ENCODE measurements at regions not wholly inside any gene's neighbourhood (a gene's known extent, or its start where the extent isn't known, plus 50 kb on each side); places are given as distances from the start of the nearest gene placed in this dataset.

- in situ Hi-C loops (cut with HindIII; ENCODE audit: low sequenced_read_pairs), result no loop called here
- no peak for DNase-seq (ENCODE audit: low read depth, low spot score)
- no peak for TF ChIP-seq CTCF (IDR thresholded peaks at IDR 0.05; ENCODE audit: low read depth, low read length)
- H3K4me3 ChIP-seq (ENCODE audit: low read depth, low read length), result no peak overlapping the region
Measured at GRCh38 chr7:32178677-32179366, 108.6 kb upstream of the PDE1C start.

- TF ChIP-seq CTCF (IDR thresholded peaks at IDR 0.05; ENCODE audit: low read depth, low read length), result no peak
- H3K4me3 ChIP-seq (ENCODE audit: low read depth, low read length), result no peak overlapping the region
- DNase-seq (ENCODE audit: low read depth, low spot score), result no peak
- in situ Hi-C loops (cut with HindIII; ENCODE audit: low sequenced_read_pairs), result no loop called here
Measured at GRCh38 chr7:32177232-32177631, 107.0 kb upstream of the PDE1C start.

- no peak for TF ChIP-seq CTCF (IDR thresholded peaks at IDR 0.05; ENCODE audit: low read depth, low read length)
- no peak for DNase-seq (ENCODE audit: low read depth, low spot score)
- in situ Hi-C loops (cut with HindIII; ENCODE audit: low sequenced_read_pairs), result no loop called here
- H3K4me3 ChIP-seq (ENCODE audit: low read depth, low read length), result no peak overlapping the region
Measured at GRCh38 chr7:32175099-32175498, 104.9 kb upstream of the PDE1C start.

GRCh38 chr7:32171248-32171647 lies 101.0 kb upstream of the PDE1C start:
- in situ Hi-C loops (cut with HindIII; ENCODE audit: low sequenced_read_pairs), result no loop called here
- no peak for TF ChIP-seq CTCF (IDR thresholded peaks at IDR 0.05; ENCODE audit: low read depth, low read length)
- no peak for DNase-seq (ENCODE audit: low read depth, low spot score)
- no peak overlapping the region for H3K4me3 ChIP-seq (ENCODE audit: low read depth, low read length)

GRCh38 chr7:32170838-32171237 lies 100.6 kb upstream of the PDE1C start:
- no peak overlapping the region for H3K4me3 ChIP-seq (ENCODE audit: low read depth, low read length)
- no peak for DNase-seq (ENCODE audit: low read depth, low spot score)
- TF ChIP-seq CTCF (IDR thresholded peaks at IDR 0.05; ENCODE audit: low read depth, low read length), result no peak
- in situ Hi-C loops (cut with HindIII; ENCODE audit: low sequenced_read_pairs), result no loop called here

GRCh38 chr7:32169228-32169627 lies 99.0 kb upstream of the PDE1C start:
- H3K4me3 ChIP-seq (ENCODE audit: low read depth, low read length), result no peak overlapping the region
- TF ChIP-seq CTCF (IDR thresholded peaks at IDR 0.05; ENCODE audit: low read depth, low read length), result no peak
- no peak for DNase-seq (ENCODE audit: low read depth, low spot score)
- in situ Hi-C loops (cut with HindIII; ENCODE audit: low sequenced_read_pairs), result no loop called here

All from astrocyte of the spinal cord (primary cell).